Fibroblast of pulmonary artery (primary cell): ENCODE measurements at regions not wholly inside any gene's neighbourhood (a gene's known extent, or its start where the extent isn't known, plus 50 kb on each side); places are given as distances from the start of the nearest gene placed in this dataset.

Source experiments
- DNase-seq: peaks from one replicate; pipeline ENCODE4 v3.0.0-alpha.2; 2010; ENCODE audit warnings: low read depth
- H3K4me3 ChIP-seq: replicated peaks from 2 replicates; pipeline ENCODE4 v1.5.1; 2011; ENCODE audit warnings: low read depth, mild to moderate bottlenecking, control low read depth, low read length, moderate library complexity
- CTCF ChIP-seq: IDR thresholded peaks from 2 replicates; pipeline ENCODE4 v1.5.1; 2011; ENCODE audit warnings: mild to moderate bottlenecking, control low read depth, low read length, inconsistent platforms; ENCODE audit errors: missing control alignments

DNA sequence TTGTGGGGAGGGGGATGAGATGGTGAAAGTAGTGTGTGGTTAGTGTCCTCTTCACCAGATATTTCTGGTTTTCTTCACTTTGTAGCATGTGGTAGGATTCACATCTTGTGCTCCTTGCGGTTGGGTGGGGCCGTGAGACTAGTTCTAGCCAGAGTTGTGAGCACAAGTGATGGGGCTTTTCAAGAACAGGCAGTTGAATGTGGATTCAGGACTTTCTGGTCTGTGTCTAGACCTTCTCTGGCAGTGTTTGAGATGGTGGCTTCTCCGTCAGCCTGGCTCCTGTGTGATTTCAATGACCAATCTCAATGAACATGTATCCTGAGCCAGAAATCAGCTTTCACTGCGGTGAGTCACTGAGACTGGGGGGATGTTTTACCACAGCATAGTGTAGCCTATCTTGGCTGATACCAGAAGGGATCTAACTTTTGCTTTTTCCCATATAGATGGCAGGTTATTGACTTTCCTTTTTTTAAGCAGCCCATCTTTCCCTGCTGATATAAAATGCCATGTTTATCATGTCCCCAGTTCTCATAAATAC lies 82.6 kb downstream of the RPLP1 start:
- no peak for TF ChIP-seq CTCF
- DNase-seq = peak; percentile 31
- H3K4me3 ChIP-seq = no peak overlapping the region

GRCh38 chr15:69535998-69536397 lies 83.4 kb downstream of the RPLP1 start:
- DNase-seq = no peak
- H3K4me3 ChIP-seq = no peak overlapping the region
- no peak for TF ChIP-seq CTCF

DNA sequence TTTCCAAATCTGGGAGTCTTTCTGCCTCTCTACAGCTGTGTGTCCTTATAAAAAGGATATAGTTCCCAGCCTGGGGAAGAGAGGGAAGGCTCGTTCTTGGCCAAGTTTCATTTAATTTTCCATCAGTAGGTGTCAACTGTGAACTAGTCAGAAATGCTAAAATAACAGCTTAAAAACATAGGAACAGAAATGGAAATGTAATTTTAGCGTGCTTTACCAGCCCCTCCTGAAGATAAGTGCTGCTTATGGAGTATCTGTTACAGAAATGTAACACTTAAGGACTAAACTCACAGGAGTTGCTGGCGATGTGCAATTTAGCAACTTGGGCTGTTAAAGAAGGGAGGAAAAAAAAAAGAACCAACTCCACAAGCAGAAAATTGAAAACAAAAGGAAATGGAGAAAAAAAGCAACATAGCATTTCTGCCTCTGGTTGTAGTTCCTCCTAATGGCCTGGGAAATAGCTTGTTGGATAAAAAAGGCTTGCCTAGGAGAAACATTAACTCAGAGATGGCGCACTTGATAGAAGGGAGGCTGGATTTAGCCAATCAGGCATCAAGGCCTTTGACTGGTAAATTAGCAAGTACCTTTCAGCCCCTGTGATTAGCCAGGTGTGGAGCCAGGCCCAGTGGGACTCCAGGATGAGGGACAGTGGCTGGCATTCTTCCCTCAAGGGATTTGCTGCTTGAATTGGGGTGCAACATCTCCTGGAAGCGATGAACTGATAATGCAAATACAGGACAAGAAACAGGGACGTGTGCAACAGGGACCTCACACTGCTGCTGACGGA lies 84.3 kb downstream of the RPLP1 start:
- no peak for DNase-seq
- no peak for TF ChIP-seq CTCF
- no peak overlapping the region for H3K4me3 ChIP-seq

GRCh38 chr15:69537901-69538300 lies 85.3 kb downstream of the RPLP1 start:
- no peak for DNase-seq

GRCh38 chr15:69538379-69538778 lies 85.8 kb downstream of the RPLP1 start:
- no peak for TF ChIP-seq CTCF
- H3K4me3 ChIP-seq = no peak overlapping the region
- no peak for DNase-seq

More at GRCh38 chr15:69537901-69538300, 85.3 kb downstream of the RPLP1 start:
- no peak for TF ChIP-seq CTCF
- H3K4me3 ChIP-seq = no peak overlapping the region

- TF ChIP-seq CTCF = no peak
- H3K4me3 ChIP-seq = no peak overlapping the region
- DNase-seq = no peak
These were observed 86.7 kb downstream of the RPLP1 start for GRCh38 chr15:69539345-69539744.

GRCh38 chr15:69540622-69541021 lies 88.0 kb downstream of the RPLP1 start:
- no peak for DNase-seq
- H3K4me3 ChIP-seq = no peak overlapping the region
- no peak for TF ChIP-seq CTCF
